Calu3 (cell line): ENCODE measurements at regions not wholly inside any gene's neighbourhood (a gene's known extent, or its start where the extent isn't known, plus 50 kb on each side); places are given as distances from the start of the nearest gene placed in this dataset.
A peak's percentile ranks its signal among the peaks of the same experiment; 100 is the strongest.

ENCODE experiments used
- BruUV-seq: library from RNA; stranded (reverse); fragments of 400-500 nt; replicated peaks from 2 replicates; lab custom pipeline; 2021; lab: Mats Ljungman, UMichigan
- CTCF ChIA-PET: fragments of 300-600 bp; sonication (Branson Sonifier 250); formaldehyde crosslinking; loops from one replicate; lab custom pipeline; 2022; ENCODE audit warnings: antibody characterized with exemption; lab: Charles Lee
- DNase-seq: peaks from one replicate; pipeline ENCODE4 v3.0.0; 2022
- H3K27ac Mint-ChIP-seq: one replicate; pipeline ENCODE4 v1.8.0; 2022; ENCODE audit warnings: mixed read lengths; ENCODE audit not compliant: unreplicated experiment
- H3K27me3 Mint-ChIP-seq: one replicate; pipeline ENCODE4 v1.8.0; 2022; ENCODE audit warnings: mixed read lengths; ENCODE audit not compliant: unreplicated experiment
- H3K36me3 Mint-ChIP-seq: one replicate; pipeline ENCODE4 v1.8.0; 2022; ENCODE audit warnings: mild to moderate bottlenecking, moderate library complexity, mixed read lengths; ENCODE audit not compliant: insufficient read depth, unreplicated experiment
- H3K4me1 Mint-ChIP-seq: one replicate; pipeline ENCODE4 v1.8.0; 2022; ENCODE audit warnings: mild to moderate bottlenecking, low read depth, mixed read lengths; ENCODE audit not compliant: unreplicated experiment
- H3K4me3 Mint-ChIP-seq: one replicate; pipeline ENCODE4 v1.8.0; 2022; ENCODE audit warnings: mild to moderate bottlenecking, low read depth, moderate library complexity, mixed read lengths; ENCODE audit not compliant: unreplicated experiment
- H3K9me3 Mint-ChIP-seq: one replicate; pipeline ENCODE4 v1.8.0; 2022; ENCODE audit warnings: low read depth, mixed read lengths; ENCODE audit not compliant: unreplicated experiment
- CTCF ChIP-seq: fragments of 200-600 bp; IDR thresholded peaks from one replicate; pipeline ENCODE4 v1.8.0; 2022; ENCODE audit warnings: antibody characterized with exemption; ENCODE audit not compliant: unreplicated experiment
- intact Hi-C: fragments of 100-400 bp; cut with micrococcal nuclease; formaldehyde crosslinking; loops from one replicate; pipeline ENCODE4 v1.10.0; 2022; ENCODE audit not compliant: unreplicated experiment

GRCh38 chr10:69714572-69714971 is 84.5 kb downstream of the FAM241B start:
- Mint-ChIP-seq H3K36me3 (no peaks in the 10 kb centered on the region), H3K9me3 (no peaks in the 10 kb centered on the region)

GRCh38 chr10:69715156-69715898 is 85.3 kb downstream of the FAM241B start:
- no peak for TF ChIP-seq CTCF
- no peaks in the 10 kb centered on the region for H3K9me3 Mint-ChIP-seq
- H3K27me3 Mint-ChIP-seq: peaks cover 29% of the 10 kb centered on the region
- BruUV-seq: no TSS peak
- H3K36me3 Mint-ChIP-seq: no peaks in the 10 kb centered on the region
- no peak overlapping the region for H3K27ac Mint-ChIP-seq
- peaks cover under 1% of the 10 kb centered on the region for H3K4me1 Mint-ChIP-seq
- no peak for DNase-seq
- CTCF ChIA-PET: interaction anchor here (0.7 to 2.2 kb wide), 6 partner anchors 20 to 308 kb away, joined by 3 to 20 read pairs (median 5); no protein-coding TSS in a partner anchor
- intact Hi-C loops: loop anchor here (5.0 kb wide), 1 partner anchor 198 kb away; no protein-coding TSS in a partner anchor
- no peak overlapping the region for H3K4me3 Mint-ChIP-seq

More at GRCh38 chr10:69714572-69714971, 84.5 kb downstream of the FAM241B start:
- H3K27me3 Mint-ChIP-seq: peaks cover 29% of the 10 kb centered on the region
- CTCF ChIA-PET: interaction anchor here (0.7 to 1.3 kb wide), 3 partner anchors 41 to 307 kb away, joined by 3 read pairs; no protein-coding TSS in a partner anchor
- peaks cover 8% of the 10 kb centered on the region for H3K4me1 Mint-ChIP-seq
- no peak for DNase-seq
- no peak overlapping the region for H3K4me3 Mint-ChIP-seq
- H3K27ac Mint-ChIP-seq: no peak overlapping the region
- intact Hi-C loops: no loop called here
- no TSS peak for BruUV-seq
- TF ChIP-seq CTCF: no peak

DNA sequence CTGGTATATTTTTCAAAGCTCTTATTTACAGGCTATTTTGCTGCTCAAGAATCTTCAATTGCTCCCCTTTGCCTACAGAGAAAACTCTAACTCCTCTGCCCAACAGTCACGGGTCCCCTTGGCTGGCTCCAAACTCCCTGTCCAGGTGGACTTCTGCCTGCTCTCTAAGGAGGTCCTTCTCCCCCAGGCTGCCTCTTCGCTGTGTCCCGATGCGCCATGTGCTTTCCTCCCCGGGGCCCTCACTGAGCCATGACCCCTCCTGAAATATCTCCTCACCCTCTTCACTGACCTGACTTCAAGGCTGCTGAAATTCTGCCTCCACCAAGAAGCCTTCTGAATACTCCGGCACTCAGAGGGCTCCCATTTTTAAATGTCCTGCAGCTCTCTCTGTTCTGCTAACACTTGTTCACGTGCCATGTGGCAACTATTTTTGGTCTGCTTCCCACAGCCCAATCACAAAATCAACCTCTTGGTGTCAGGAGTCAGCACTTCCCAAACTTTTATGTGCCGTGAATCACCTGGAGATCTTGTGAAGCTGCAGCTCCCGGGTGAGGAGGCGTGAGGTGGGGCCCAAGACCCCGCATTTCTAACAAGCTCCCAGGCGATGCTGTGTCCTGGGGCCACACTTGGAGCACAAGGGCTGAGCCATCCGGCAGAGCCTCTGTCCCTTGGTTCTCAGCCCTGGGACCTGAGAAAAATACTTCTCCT is 85.7 kb upstream of the COL13A1 start:
- no peak for TF ChIP-seq CTCF
- Mint-ChIP-seq H3K4me3 (no peak overlapping the region), H3K27ac (no peak overlapping the region), H3K36me3 (no peaks in the 10 kb centered on the region), H3K27me3 (peaks cover 29% of the 10 kb centered on the region), H3K4me1 (no peaks in the 10 kb centered on the region), H3K9me3 (no peaks in the 10 kb centered on the region)
- DNase-seq: no peak
- BruUV-seq: no TSS peak
- intact Hi-C loops: loop anchor here (2.0 to 5.0 kb wide), 2 partner anchors 19 to 199 kb away; no protein-coding TSS in a partner anchor
- CTCF ChIA-PET: interaction anchor here (0.7 to 2.2 kb wide), 12 partner anchors 20 to 309 kb away, joined by 3 to 20 read pairs (median 3); no protein-coding TSS in a partner anchor

DNA sequence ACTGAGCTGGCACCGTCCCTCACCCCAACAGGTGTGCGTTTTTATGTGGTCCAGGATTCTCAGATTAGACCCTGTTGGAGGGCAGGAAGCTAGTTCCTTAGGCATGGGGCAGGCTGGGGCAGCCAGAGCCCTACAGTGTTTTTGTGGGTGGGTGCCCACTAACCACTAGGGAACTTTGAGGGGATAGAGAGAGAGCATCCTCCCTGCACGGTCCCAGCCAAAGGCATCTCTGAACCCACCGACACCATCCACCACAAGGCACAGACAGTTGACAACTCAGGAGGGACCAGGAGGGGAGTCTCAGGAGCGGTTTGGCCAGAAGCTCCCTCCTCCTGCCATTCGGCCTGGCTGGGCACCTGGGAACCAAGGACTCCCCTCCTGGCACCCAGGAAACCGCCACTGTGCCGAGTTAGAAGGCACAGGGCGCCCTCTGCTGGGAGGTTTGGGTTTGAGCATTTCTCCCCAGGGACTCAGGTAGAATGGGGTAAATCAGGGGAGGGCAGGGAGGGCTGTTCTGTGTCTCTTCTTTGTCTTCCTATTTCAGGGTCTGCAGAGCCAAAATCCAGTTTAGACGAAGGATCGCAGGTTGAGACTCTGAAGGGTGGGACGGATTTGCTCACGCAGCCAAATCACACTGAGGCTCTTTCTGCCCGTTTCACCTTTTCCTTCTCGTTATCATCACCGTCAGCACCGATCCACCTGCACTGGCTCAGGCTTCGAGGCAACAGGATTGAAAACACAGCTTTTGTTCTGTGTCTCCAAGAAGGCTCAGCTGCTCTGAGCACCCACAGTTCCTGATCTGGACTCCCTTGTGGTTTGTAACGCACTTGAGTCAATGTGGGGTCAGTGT is 84.8 kb upstream of the COL13A1 start:
- H3K27me3 Mint-ChIP-seq: peaks cover 25% of the 10 kb centered on the region
- peak; percentile 89 for DNase-seq
- no peak overlapping the region for H3K27ac Mint-ChIP-seq
- TF ChIP-seq CTCF: peak; percentile 91
- H3K36me3 Mint-ChIP-seq: no peaks in the 10 kb centered on the region
- BruUV-seq: no TSS peak
- intact Hi-C loops: loop anchor here (1.0 to 5.0 kb wide), 3 partner anchors 20 to 200 kb away; no protein-coding TSS in a partner anchor
- H3K9me3 Mint-ChIP-seq: no peaks in the 10 kb centered on the region
- H3K4me1 Mint-ChIP-seq: no peaks in the 10 kb centered on the region
- H3K4me3 Mint-ChIP-seq: no peak overlapping the region
- CTCF ChIA-PET: interaction anchor here (0.7 to 2.2 kb wide), 9 partner anchors 21 to 243 kb away, joined by 3 to 20 read pairs (median 4); no protein-coding TSS in a partner anchor
